BE2C (cell line): ENCODE measurements at regions not wholly inside any gene's neighbourhood (a gene's known extent, or its start where the extent isn't known, plus 50 kb on each side); places are given as distances from the start of the nearest gene placed in this dataset.
"Not testable (repeated sequence)": the region's sequence is repeated elsewhere in the genome, so short reads cannot be mapped to it uniquely, and the experiment has no call there.

Experiments used
- DNase-seq: peaks from one replicate; pipeline ENCODE4 v3.0.0-alpha.2; 2020
- H3K27me3 ChIP-seq: fragments of 250-450 bp; sonication (Bioruptor Pico); 2 replicates; pipeline ENCODE4 v1.5.1; 2020; ENCODE audit warnings: mild to moderate bottlenecking
- H3K36me3 ChIP-seq: fragments of 250-450 bp; sonication (Bioruptor Pico); 2 replicates; pipeline ENCODE4 v1.5.1; 2020; ENCODE audit warnings: mild to moderate bottlenecking
- H3K4me1 ChIP-seq: fragments of 250-450 bp; sonication (Bioruptor Pico); 2 replicates; pipeline ENCODE4 v1.5.1; 2020
- H3K4me3 ChIP-seq: 2 replicates; pipeline ENCODE4 v1.5.1; 2011; ENCODE audit warnings: low read depth, low read length
- H3K9me3 ChIP-seq: fragments of 250-450 bp; sonication (Bioruptor Pico); 2 replicates; pipeline ENCODE4 v1.5.1; 2020
- TF ChIP-seq, protein P1 (sequence below): IDR thresholded peaks from 2 replicates; pipeline ENCODE4 v1.5.1; 2012; ENCODE audit warnings: mild to moderate bottlenecking, low read depth, low read length

- H3K27me3 ChIP-seq: no peaks in the 10 kb centered on the region
- no peaks in the 10 kb centered on the region for H3K36me3 ChIP-seq
- TF ChIP-seq, protein P1, sequence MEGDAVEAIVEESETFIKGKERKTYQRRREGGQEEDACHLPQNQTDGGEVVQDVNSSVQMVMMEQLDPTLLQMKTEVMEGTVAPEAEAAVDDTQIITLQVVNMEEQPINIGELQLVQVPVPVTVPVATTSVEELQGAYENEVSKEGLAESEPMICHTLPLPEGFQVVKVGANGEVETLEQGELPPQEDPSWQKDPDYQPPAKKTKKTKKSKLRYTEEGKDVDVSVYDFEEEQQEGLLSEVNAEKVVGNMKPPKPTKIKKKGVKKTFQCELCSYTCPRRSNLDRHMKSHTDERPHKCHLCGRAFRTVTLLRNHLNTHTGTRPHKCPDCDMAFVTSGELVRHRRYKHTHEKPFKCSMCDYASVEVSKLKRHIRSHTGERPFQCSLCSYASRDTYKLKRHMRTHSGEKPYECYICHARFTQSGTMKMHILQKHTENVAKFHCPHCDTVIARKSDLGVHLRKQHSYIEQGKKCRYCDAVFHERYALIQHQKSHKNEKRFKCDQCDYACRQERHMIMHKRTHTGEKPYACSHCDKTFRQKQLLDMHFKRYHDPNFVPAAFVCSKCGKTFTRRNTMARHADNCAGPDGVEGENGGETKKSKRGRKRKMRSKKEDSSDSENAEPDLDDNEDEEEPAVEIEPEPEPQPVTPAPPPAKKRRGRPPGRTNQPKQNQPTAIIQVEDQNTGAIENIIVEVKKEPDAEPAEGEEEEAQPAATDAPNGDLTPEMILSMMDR: no peak
- no peak overlapping the region for H3K4me3 ChIP-seq
- no peak for DNase-seq
- peaks cover 3% of the 10 kb centered on the region; the same call in 1 of the 2 replicates for H3K9me3 ChIP-seq
- no peaks in the 10 kb centered on the region for H3K4me1 ChIP-seq
These were observed 167.1 kb downstream of the PRL start for GRCh38 chr6:22129751-22130150.

GRCh38 chr6:22132656-22133055 lies 164.2 kb downstream of the PRL start:
- TF ChIP-seq, protein P1: no peak
- H3K27me3 ChIP-seq: no peaks in the 10 kb centered on the region
- DNase-seq: no peak
- H3K4me1 ChIP-seq: no peaks in the 10 kb centered on the region
- no peaks in the 10 kb centered on the region for H3K9me3 ChIP-seq
- no peaks in the 10 kb centered on the region for H3K36me3 ChIP-seq
- no peak overlapping the region for H3K4me3 ChIP-seq

DNA sequence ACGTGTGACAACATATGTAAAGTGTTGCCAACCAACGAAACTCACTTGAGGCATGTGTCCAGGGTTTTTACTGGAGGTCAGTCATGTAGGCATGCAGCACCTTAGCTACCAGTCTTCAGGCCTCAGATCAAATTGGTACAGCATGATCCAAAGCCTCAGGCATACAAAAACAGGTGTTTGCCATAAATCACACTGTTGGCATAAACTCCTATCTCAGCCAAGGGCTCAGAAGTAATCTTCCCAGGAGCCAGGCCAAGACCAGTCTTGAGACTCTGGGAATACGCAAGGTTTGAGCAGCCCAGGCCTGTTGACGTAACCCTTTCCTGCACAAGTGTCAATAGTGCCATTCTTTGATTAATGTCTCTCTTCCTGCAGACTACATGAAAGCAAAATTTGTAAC lies 163.5 kb downstream of the PRL start:
- Histone ChIP-seq H3K9me3 (no peaks in the 10 kb centered on the region), H3K4me3 (no peak overlapping the region), H3K36me3 (no peaks in the 10 kb centered on the region), H3K4me1 (no peaks in the 10 kb centered on the region), H3K27me3 (no peaks in the 10 kb centered on the region)
- no peak for DNase-seq
- TF ChIP-seq, protein P1: no peak

- TF ChIP-seq, protein P1: no peak
- Histone ChIP-seq H3K9me3 (no peaks in the 10 kb centered on the region), H3K4me3 (no peak overlapping the region), H3K4me1 (no peaks in the 10 kb centered on the region), H3K36me3 (no peaks in the 10 kb centered on the region), H3K27me3 (no peaks in the 10 kb centered on the region)
- DNase-seq: no peak
These were observed 162.5 kb downstream of the PRL start for GRCh38 chr6:22134308-22134707.

- Histone ChIP-seq H3K27me3 (no peaks in the 10 kb centered on the region), H3K4me3 (no peak overlapping the region), H3K4me1 (no peaks in the 10 kb centered on the region), H3K9me3 (no peaks in the 10 kb centered on the region), H3K36me3 (no peaks in the 10 kb centered on the region)
- DNase-seq: no peak
- TF ChIP-seq, protein P1: no peak
These were observed 161.4 kb downstream of the PRL start for GRCh38 chr6:22135395-22135794.

GRCh38 chr6:22140736-22141135 lies 156.1 kb downstream of the PRL start:
- not testable (repeated sequence) for H3K9me3 ChIP-seq, H3K4me1 ChIP-seq, H3K36me3 ChIP-seq

GRCh38 chr6:22141241-22141745 lies 155.5 kb downstream of the PRL start:
- H3K36me3 ChIP-seq: no peaks in the 10 kb centered on the region
- TF ChIP-seq, protein P1: no peak
- DNase-seq: no peak

More at GRCh38 chr6:22140736-22141135, 156.1 kb downstream of the PRL start:
- DNase-seq, H3K4me3 ChIP-seq, H3K27me3 ChIP-seq: not testable (repeated sequence)

More at GRCh38 chr6:22141241-22141745, 155.5 kb downstream of the PRL start:
- no peak overlapping the region for H3K4me3 ChIP-seq
- peaks cover 7% of the 10 kb centered on the region; the same call in 1 of the 2 replicates for H3K4me1 ChIP-seq
- H3K9me3 ChIP-seq: no peaks in the 10 kb centered on the region
- H3K27me3 ChIP-seq: no peaks in the 10 kb centered on the region
